ENCODE measurements at regions not wholly inside any gene's neighbourhood (a gene's known extent, or its start where the extent isn't known, plus 50 kb on each side); places are given as distances from the start of the nearest gene placed in this dataset.
A peak's percentile ranks its signal among the peaks of the same experiment; 100 is the strongest.

GRCh38 chr16:61366006-61366405 lies 670.2 kb downstream of the CDH8 start:
- intact Hi-C loops (cut with DNase I): no loop called here
- ATAC-seq: no peak

GRCh38 chr16:61364990-61365389 lies 671.2 kb downstream of the CDH8 start:
- ATAC-seq: no peak
- intact Hi-C loops (cut with DNase I): no loop called here
- DNase-seq: no peak

More at GRCh38 chr16:61366006-61366405, 670.2 kb downstream of the CDH8 start:
- DNase-seq: no peak

- no peak for DNase-seq
- ATAC-seq: no peak
- intact Hi-C loops (cut with DNase I): no loop called here
Observed at GRCh38 chr16:61362585-61362984, 673.7 kb downstream of the CDH8 start.

GRCh38 chr16:61344791-61345190 lies 691.4 kb downstream of the CDH8 start:
- ATAC-seq: no peak
- intact Hi-C loops (cut with DNase I): no loop called here

GRCh38 chr16:61332461-61332860 lies 703.8 kb downstream of the CDH8 start:
- intact Hi-C loops (cut with DNase I): no loop called here
- DNase-seq: no peak
- ATAC-seq: no peak

More at GRCh38 chr16:61344791-61345190, 691.4 kb downstream of the CDH8 start:
- DNase-seq: no peak

GRCh38 chr16:61324044-61324443 lies 712.2 kb downstream of the CDH8 start:
- no peak for ATAC-seq
- intact Hi-C loops (cut with DNase I): no loop called here
- DNase-seq: no peak

- intact Hi-C loops (cut with DNase I): no loop called here
- ATAC-seq (peak in 1 of 2 donors; percentile 23), DNase-seq (no peak)
Observed at GRCh38 chr16:61323456-61323855, 712.8 kb downstream of the CDH8 start.

- intact Hi-C loops (cut with DNase I): no loop called here
- DNase-seq (no peak), ATAC-seq (no peak)
Observed at GRCh38 chr16:61320791-61321190, 715.4 kb downstream of the CDH8 start.

GRCh38 chr16:61313931-61314330 lies 722.3 kb downstream of the CDH8 start:
- intact Hi-C loops (cut with DNase I): no loop called here
- DNase-seq (no peak), ATAC-seq (no peak)

GRCh38 chr16:61309386-61309785 lies 726.9 kb downstream of the CDH8 start:
- intact Hi-C loops (cut with DNase I): no loop called here

GRCh38 chr16:61306204-61306603 lies 730.0 kb downstream of the CDH8 start:
- ATAC-seq (no peak), DNase-seq (no peak)
- intact Hi-C loops (cut with DNase I): no loop called here

More at GRCh38 chr16:61309386-61309785, 726.9 kb downstream of the CDH8 start:
- DNase-seq (no peak), ATAC-seq (no peak)

- intact Hi-C loops (cut with DNase I): no loop called here
- no peak for DNase-seq
- ATAC-seq: peak in 1 of 2 donors; percentile 42
Observed at GRCh38 chr16:61296814-61297213, 739.4 kb downstream of the CDH8 start.

- DNase-seq (no peak), ATAC-seq (no peak)
- intact Hi-C loops (cut with DNase I): no loop called here
Observed at GRCh38 chr16:61296305-61296704, 739.9 kb downstream of the CDH8 start.

- DNase-seq (no peak), ATAC-seq (no peak)
- intact Hi-C loops (cut with DNase I): no loop called here
Observed at GRCh38 chr16:61295311-61295710, 740.9 kb downstream of the CDH8 start.

GRCh38 chr16:61289141-61289540 lies 747.1 kb downstream of the CDH8 start:
- intact Hi-C loops (cut with DNase I): no loop called here
- DNase-seq (no peak), ATAC-seq (no peak)

- no peak for DNase-seq
- intact Hi-C loops (cut with DNase I): no loop called here
- ATAC-seq: no peak
Observed at GRCh38 chr16:61277849-61278248, 758.4 kb downstream of the CDH8 start.

- no peak for ATAC-seq
- DNase-seq: no peak
- intact Hi-C loops (cut with DNase I): no loop called here
Observed at GRCh38 chr16:61274211-61274610, 762.0 kb downstream of the CDH8 start.

- no peak for DNase-seq
- ATAC-seq: no peak
- intact Hi-C loops (cut with DNase I): no loop called here
Observed at GRCh38 chr16:61270726-61271125, 765.5 kb downstream of the CDH8 start.

- intact Hi-C loops (cut with DNase I): no loop called here
- no peak for ATAC-seq
- no peak for DNase-seq
Observed at GRCh38 chr16:61263400-61263799, 772.8 kb downstream of the CDH8 start.

- ATAC-seq (no peak), DNase-seq (no peak)
- intact Hi-C loops (cut with DNase I): no loop called here
Observed at GRCh38 chr16:61261315-61261714, 774.9 kb downstream of the CDH8 start.

GRCh38 chr16:61246592-61246991 lies 789.6 kb downstream of the CDH8 start:
- no peak for ATAC-seq
- DNase-seq: no peak
- intact Hi-C loops (cut with DNase I): no loop called here

GRCh38 chr16:61243954-61244353 lies 792.3 kb downstream of the CDH8 start:
- intact Hi-C loops (cut with DNase I): no loop called here

More at GRCh38 chr16:61243954-61244353, 792.3 kb downstream of the CDH8 start:
- DNase-seq: no peak
- no peak for ATAC-seq

Data from left cardiac atrium (tissue), 4 donors.